ENCODE measurements at regions not wholly inside any gene's neighbourhood (a gene's known extent, or its start where the extent isn't known, plus 50 kb on each side); places are given as distances from the start of the nearest gene placed in this dataset.

- no peak for TF ChIP-seq CTCF (IDR thresholded peaks at IDR 0.05)
- TF ChIP-seq POLR2A (IDR thresholded peaks at IDR 0.05), result no peak
Measured at GRCh38 chr3:73292220-73292619, 230.8 kb downstream of the EBLN2 start.
